B cell (primary cell): ENCODE measurements at regions not wholly inside any gene's neighbourhood (a gene's known extent, or its start where the extent isn't known, plus 50 kb on each side); places are given as distances from the start of the nearest gene placed in this dataset.

Experiments used
- CTCF ChIP-seq: fragments of 200-600 bp; IDR thresholded peaks from one replicate; pipeline ENCODE4 v1.8.0; 2022; ENCODE audit warnings: antibody characterized with exemption, mild to moderate bottlenecking
- EZH2 ChIP-seq: IDR thresholded peaks from 2 replicates; pipeline ENCODE4 v1.6.1; 2012; ENCODE audit warnings: borderline replicate concordance, low read depth, mild to moderate bottlenecking, moderate library complexity, low read length; ENCODE audit not compliant: insufficient read depth, poor library complexity, severe bottlenecking

GRCh38 chr7:1301054-1301881, 68.6 kb downstream of the UNCX start:
- no peak for TF ChIP-seq CTCF
- no peak for TF ChIP-seq EZH2
